Ishikawa (cell line): ENCODE measurements at regions not wholly inside any gene's neighbourhood (a gene's known extent, or its start where the extent isn't known, plus 50 kb on each side); places are given as distances from the start of the nearest gene placed in this dataset.

Experiments
- CEBPB ChIP-seq: IDR thresholded peaks from 2 replicates; pipeline ENCODE4 v1.6.1; 2012
- EGR1 ChIP-seq: IDR thresholded peaks from 2 replicates; pipeline ENCODE4 v1.6.1; 2012
- MAX ChIP-seq: IDR thresholded peaks from 2 replicates; pipeline ENCODE4 v1.6.1; 2012
- NFIC ChIP-seq: IDR thresholded peaks from 2 replicates; pipeline ENCODE4 v1.6.1; 2012
- RAD21 ChIP-seq: IDR thresholded peaks from 2 replicates; pipeline ENCODE4 v1.6.1; 2012; ENCODE audit warnings: low read depth
- REST ChIP-seq: IDR thresholded peaks from 2 replicates; pipeline ENCODE4 v1.6.1; 2012; ENCODE audit warnings: low read depth, mild to moderate bottlenecking
- TEAD4 ChIP-seq: IDR thresholded peaks from 2 replicates; pipeline ENCODE4 v1.6.1; 2012
- YY1 ChIP-seq: IDR thresholded peaks from 2 replicates; pipeline ENCODE4 v1.6.1; 2012; ENCODE audit warnings: low read depth

DNA sequence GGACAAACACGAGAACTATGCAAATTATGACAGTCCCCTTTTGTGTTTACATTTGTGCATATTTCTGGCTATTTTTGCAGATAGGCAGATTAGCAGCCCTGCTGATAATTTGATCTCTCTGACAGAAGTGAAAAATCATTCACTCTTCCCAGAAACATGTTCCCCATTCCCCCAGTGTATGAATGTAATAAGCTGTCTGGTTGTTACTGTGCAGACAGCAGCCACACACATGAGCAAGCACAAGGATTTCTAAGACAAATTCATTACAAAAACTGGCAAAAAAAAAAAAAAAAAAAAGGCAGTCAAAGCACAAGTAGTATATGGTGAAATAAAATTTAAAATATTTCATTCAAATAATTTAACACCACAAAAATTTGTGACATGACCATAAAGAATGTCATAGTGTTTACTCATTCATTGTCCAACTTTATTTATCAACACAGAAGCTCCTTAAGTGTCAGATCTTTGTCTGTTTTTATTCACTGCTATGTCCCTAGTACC, 95.5 kb upstream of the VGLL2 start:
- TF ChIP-seq MAX: no peak
- TF ChIP-seq RAD21: no peak
- TF ChIP-seq TEAD4: no peak
- no peak for TF ChIP-seq REST
- TF ChIP-seq CEBPB: no peak
- no peak for TF ChIP-seq NFIC
- TF ChIP-seq EGR1: no peak
- no peak for TF ChIP-seq YY1
